Mesodermal cell (in vitro differentiated cells): ENCODE measurements at regions not wholly inside any gene's neighbourhood (a gene's known extent, or its start where the extent isn't known, plus 50 kb on each side); places are given as distances from the start of the nearest gene placed in this dataset.

Experiments
- H3K27ac ChIP-seq: 2 replicates; pipeline ENCODE4 v1.7.0; 2013; ENCODE audit warnings: mild to moderate bottlenecking, low read depth, low read length, moderate library complexity; ENCODE audit not compliant: severe bottlenecking
- H3K36me3 ChIP-seq: 2 replicates; pipeline ENCODE4 v1.7.1; 2013; ENCODE audit warnings: mild to moderate bottlenecking, low read length, moderate library complexity; ENCODE audit not compliant: control insufficient read depth, insufficient read depth
- H3K4me1 ChIP-seq: one replicate; pipeline ENCODE4 v1.7.1; 2013; ENCODE audit warnings: mild to moderate bottlenecking, low read length; ENCODE audit not compliant: insufficient read depth, control insufficient read depth, poor library complexity, severe bottlenecking
- H3K4me3 ChIP-seq: 2 replicates; pipeline ENCODE4 v1.7.0; 2013; ENCODE audit warnings: low read length, control low read depth, mild to moderate bottlenecking; ENCODE audit not compliant: insufficient read depth, poor library complexity, severe bottlenecking; ENCODE audit errors: extremely low read depth
- H3K9me3 ChIP-seq: 2 replicates; pipeline ENCODE4 v1.7.1; 2013; ENCODE audit warnings: mild to moderate bottlenecking, low read length, moderate library complexity; ENCODE audit not compliant: control insufficient read depth
- WGBS, 2 experiments: methylation state at CpG; one replicate each; pipeline ENCODE4 v1.1.5; 2013; ENCODE audit warnings: missing lambda C conversion rate in 2 of 2; ENCODE audit not compliant: insufficient coverage in 2 of 2; 5-methylcytosine and 5-hydroxymethylcytosine counted together

DNA sequence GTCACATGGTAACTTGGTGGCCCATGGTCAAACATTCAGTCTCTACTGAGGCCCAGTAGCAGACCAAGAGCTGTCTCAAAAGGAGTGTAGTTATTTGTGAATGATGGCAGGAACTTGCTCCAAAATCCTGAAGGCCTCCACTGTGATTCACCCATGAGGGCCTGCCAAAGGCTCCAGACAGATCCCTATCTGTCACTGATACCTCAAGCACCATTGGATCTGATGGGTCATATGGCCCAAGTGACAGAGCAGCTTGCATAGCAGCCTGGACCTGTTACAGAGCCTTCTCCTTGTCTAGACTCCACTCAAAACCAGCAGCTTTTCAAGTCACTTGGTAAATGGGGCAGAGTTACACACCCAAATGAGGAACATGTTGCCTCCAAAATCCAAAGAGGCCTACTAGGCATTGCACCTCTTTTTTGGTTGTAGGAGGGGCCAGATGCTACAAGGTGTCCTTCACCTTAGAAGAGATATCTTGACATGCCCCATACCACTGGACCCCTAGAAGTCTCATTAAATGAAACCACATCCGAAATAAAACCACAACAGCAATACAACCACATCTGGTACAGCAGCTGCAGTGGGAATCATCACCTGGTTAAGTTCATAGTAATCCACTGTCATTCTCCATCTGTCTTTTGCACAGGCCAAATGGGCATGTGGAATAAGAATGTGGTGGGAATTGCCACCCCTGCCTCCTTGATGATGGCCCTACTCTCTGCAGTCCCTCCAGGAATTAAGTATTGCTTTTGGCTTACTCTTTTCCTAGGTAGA, 150.4 kb upstream of the MAX start:
- WGBS, 2 experiments, result no CpG with 5 or more reads among the region's 1 CpG
- H3K4me3 ChIP-seq, result no peak overlapping the region
- peaks cover 27% of the 10 kb centered on the region for H3K4me1 ChIP-seq
- H3K27ac ChIP-seq, result no peak overlapping the region
- H3K9me3 ChIP-seq, result peaks cover 10% of the 10 kb centered on the region
- no peaks in the 10 kb centered on the region for H3K36me3 ChIP-seq

DNA sequence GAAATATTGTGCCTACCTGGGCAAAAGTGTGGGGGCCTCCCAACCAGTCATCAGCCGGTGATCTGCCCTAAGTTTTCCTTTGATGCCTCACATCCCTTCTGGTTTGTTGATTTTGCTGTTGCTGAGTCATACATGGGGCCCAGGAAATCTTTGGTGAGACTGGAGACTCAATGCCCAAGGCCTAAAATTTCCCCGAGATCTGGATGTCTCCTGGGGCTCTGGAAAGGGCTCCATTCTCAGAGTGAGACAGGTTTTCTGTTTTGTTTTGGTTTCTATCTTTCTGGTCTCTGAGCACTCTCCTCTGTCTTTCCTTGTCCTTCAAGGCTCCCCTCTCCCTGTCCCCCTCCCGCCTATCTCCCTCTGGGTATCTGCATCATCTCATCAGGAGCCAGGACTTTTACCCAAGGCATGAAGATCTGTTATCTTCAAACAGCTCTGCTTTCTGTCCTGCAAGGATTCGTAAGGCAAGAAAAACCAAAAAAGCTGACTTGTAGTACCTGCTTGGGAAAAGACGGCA, 152.8 kb upstream of the MAX start:
- Histone ChIP-seq H3K27ac (peak overlapping the region; percentile 66), H3K9me3 (peaks cover 18% of the 10 kb centered on the region)
- WGBS, 2 experiments, result 21 to 56% methylated on average over 2 of the region's 5 CpGs

DNA sequence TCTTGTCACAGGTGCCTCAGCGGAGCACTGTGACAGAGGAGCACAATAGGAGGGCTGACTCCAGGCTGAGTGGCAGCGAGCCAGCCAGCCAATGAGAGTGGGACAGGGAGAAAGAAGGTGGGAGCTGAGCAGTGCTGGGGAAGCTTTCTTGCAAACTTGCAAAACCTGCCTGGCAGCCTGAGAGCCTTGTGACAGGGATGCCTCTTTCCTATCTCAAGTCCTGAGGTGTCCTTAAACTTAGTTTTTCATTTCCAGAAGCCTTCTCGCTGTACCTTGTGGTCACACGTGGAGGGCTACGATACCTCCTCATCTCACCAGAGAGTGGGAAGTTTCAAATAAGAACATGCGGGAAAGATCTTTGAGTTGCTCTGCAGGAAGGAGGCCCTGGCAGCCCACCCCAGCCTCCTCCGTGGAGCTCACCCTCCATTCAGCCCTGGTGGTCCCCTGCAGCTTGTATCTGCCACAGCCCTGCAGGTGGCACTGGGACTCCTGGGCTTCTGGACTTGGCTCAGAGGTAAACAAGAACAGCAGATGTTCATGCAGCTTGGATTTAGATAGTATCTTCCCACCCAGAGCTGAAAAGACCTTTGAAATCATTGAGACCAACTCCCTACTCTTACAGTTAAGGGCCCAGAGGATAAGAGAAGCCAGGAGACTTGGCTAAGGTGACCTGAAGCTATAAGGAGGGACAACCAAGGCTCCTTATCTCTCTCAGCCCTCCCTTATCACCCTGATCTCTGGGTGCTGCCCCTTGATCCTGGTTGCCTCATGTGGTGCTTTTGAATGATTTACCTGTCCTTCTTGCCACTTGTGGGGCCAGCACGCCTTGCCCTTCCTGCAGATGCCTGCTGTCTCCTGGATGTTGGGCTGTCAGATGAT, 153.5 kb upstream of the MAX start:
- H3K4me3 ChIP-seq, result no peak overlapping the region
- peaks cover 34% of the 10 kb centered on the region for H3K4me1 ChIP-seq
- peaks cover 20% of the 10 kb centered on the region for H3K9me3 ChIP-seq
- H3K36me3 ChIP-seq, result no peaks in the 10 kb centered on the region
- 52 to 59% methylated on average over 5 to 7 of the region's 8 CpGs for WGBS, 2 experiments
- peak overlapping the region; percentile 66 for H3K27ac ChIP-seq

More for the DNA sequence above, 152.8 kb upstream of the MAX start:
- H3K4me3 ChIP-seq, result no peak overlapping the region
- H3K36me3 ChIP-seq, result no peaks in the 10 kb centered on the region
- H3K4me1 ChIP-seq, result peaks cover 34% of the 10 kb centered on the region

DNA sequence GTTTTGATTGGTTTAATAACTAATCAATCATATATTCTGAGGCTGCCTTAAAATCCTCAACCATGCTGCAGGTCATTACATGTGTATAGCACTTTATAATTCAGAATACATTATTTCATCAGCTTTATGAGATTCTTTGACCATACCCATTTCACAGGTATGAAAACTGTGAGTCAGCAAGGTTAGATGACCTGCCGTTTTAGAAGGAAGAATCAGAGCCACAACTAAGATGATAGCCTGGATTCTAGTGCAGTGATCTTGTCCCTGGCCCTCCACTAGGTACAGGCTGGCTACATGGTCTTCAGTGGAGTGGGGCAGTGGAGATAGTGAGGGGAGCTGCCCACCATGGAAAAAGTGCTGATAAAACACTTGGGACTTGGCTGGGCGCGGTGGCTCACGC, 154.4 kb upstream of the MAX start:
- Histone ChIP-seq H3K4me1 (peaks cover 34% of the 10 kb centered on the region), H3K4me3 (no peak overlapping the region), H3K27ac (no peak overlapping the region), H3K36me3 (no peaks in the 10 kb centered on the region), H3K9me3 (peaks cover 21% of the 10 kb centered on the region)
- WGBS, 2 experiments, result 86 to 98% methylated on average over 3 to 4 of the region's 4 CpGs

DNA sequence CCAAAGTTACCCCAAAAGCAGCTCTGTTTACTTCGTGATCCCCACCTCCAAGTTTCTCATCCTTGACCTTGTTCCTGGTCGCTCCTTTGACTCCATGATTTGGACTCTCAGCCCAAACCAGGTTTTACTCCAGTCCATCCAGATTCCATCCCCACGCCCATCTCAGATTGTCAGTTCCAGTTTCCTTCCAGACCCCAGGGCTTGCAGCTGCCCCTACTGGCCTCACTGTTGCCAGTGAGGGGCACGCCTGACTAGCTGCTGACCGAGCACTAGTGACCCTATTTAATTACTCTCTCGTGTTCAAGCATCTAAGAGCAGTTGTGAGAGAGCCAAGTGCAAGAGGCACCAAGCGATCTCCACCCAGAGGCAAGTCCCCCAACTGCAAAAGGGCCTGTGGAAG, 155.1 kb upstream of the FUT8 start:
- no peak overlapping the region for H3K4me3 ChIP-seq
- peaks cover 34% of the 10 kb centered on the region for H3K4me1 ChIP-seq
- no peak overlapping the region for H3K27ac ChIP-seq
- WGBS, 2 experiments, result 86 to 88% methylated on average over 7 of the region's 7 CpGs
- H3K9me3 ChIP-seq, result peaks cover 16% of the 10 kb centered on the region
- H3K36me3 ChIP-seq, result no peaks in the 10 kb centered on the region

DNA sequence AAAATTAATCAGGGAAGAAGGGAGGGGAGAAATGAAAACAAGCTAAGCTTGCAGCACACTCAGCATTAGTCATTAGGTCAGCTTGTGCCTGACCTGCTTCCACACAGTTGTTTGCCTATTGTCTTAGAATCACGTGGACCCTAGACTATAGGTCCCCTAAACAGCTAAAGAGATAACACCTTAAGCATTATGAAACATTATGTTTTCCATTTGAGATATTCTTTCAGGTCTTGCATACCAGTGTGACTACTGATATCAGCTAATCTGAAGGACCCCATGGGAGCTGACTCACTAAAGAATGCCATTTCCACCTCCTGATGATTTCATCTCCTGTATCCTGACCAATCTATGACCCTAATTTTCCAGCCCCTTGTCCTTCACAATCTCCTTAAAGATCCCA, 154.1 kb upstream of the FUT8 start:
- Histone ChIP-seq H3K4me1 (peaks cover 34% of the 10 kb centered on the region), H3K36me3 (no peaks in the 10 kb centered on the region), H3K27ac (no peak overlapping the region), H3K9me3 (peaks cover 16% of the 10 kb centered on the region), H3K4me3 (no peak overlapping the region)
- WGBS, 2 experiments, result 50 to 67% methylated on average over 1 of the region's 1 CpG

DNA sequence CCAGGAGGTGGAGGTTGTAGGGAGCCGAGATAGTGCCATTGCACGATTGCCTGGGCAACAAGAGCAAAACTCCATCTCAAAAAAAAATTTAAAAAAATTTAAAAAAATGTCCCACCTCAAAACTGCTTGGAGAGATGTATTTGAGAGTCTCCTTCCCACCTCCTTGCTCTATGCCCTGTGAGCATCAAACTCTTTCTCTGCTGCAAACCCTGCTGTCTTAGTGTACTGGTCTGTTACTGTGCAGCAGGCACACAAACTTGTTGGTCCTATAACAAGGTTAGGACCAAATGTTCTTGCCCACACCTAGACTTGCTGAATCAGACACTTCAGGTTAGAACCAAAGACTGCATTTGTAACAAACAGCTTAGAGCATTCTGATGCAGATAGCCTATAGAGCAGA, 153.5 kb upstream of the FUT8 start:
- H3K36me3 ChIP-seq, result no peaks in the 10 kb centered on the region
- H3K4me1 ChIP-seq, result peaks cover 29% of the 10 kb centered on the region
- H3K27ac ChIP-seq, result no peak overlapping the region
- H3K4me3 ChIP-seq, result no peak overlapping the region
- no CpG with 5 or more reads among the region's 2 CpGs for WGBS, 2 experiments
- H3K9me3 ChIP-seq, result peaks cover 16% of the 10 kb centered on the region

DNA sequence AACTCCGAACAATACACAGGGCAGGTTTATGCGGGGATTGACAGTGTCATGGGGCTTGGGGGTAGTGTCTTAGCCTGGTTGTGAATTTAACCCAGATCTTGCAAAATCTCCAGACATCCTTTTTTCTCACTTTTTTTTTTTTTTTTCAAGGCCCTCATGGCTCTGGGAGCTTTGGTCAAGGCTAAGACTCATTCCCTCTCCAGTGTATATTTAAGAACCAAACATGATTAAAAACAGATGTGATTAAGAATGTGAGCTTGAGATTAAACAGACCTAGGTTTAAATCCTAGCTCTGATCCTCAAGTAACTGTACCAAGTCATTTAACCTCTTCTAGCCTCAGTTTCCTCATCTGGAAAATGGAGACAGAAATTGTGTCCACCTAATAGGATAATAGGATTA, 151.7 kb upstream of the FUT8 start:
- Histone ChIP-seq H3K9me3 (peaks cover 16% of the 10 kb centered on the region), H3K27ac (no peak overlapping the region), H3K4me1 (peaks cover 18% of the 10 kb centered on the region), H3K36me3 (no peaks in the 10 kb centered on the region), H3K4me3 (no peak overlapping the region)
- WGBS, 2 experiments, result 100% methylated on average over 2 of the region's 2 CpGs

DNA sequence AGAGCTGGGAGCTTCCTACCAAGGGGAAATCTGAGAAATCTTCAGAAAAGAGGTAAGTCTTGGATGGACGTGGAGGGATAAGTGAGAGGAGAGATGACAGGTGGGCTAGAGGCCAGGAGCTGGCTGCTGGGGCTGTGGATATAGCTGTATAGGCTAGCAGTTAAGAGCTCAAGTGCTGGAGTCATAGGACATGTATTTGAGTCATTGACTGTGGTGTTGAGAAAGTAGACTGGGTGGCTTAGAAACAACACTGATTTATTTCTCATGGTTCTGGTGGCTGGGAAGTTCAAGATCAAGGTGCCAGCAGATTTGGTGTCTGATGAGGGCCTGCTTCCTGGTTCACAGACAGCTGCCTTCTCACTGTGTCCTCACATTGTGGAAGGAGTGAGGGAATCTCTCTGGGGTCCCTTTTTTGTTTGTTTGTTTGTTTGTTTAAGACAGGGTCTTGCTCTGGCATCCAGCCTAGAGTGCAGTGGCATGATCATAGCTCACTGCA, 151.1 kb upstream of the FUT8 start:
- Histone ChIP-seq H3K4me1 (peaks cover 11% of the 10 kb centered on the region), H3K36me3 (no peaks in the 10 kb centered on the region), H3K27ac (no peak overlapping the region), H3K4me3 (no peak overlapping the region), H3K9me3 (peaks cover 16% of the 10 kb centered on the region)
- WGBS, 2 experiments, result 79 to 100% methylated on average over 1 of the region's 1 CpG

DNA sequence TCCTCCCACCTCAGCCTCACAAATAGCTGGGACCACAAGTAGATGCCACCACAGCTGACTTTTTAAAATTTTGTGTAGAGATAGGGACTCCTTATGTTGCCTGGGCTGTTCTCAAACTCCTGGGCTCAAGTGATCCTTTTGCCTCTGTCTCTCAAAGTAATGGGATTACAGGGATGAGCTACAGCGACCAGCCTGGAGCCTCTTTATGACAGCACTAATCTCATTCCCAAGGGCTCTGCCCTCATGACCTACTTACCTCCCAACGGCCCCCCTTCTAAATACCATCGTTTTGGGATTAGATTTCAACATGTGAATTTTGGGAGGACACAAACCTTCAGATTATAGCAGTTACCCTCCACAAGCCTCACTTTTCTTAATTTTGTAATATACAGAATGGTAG, 150.6 kb upstream of the FUT8 start:
- H3K27ac ChIP-seq, result no peak overlapping the region
- H3K4me3 ChIP-seq, result no peak overlapping the region
- H3K9me3 ChIP-seq, result peaks cover 16% of the 10 kb centered on the region
- WGBS, 2 experiments, result 76 to 100% methylated on average over 1 to 2 of the region's 3 CpGs
- H3K4me1 ChIP-seq, result peaks cover 7% of the 10 kb centered on the region
- no peaks in the 10 kb centered on the region for H3K36me3 ChIP-seq
